HepG2 (cell line): ENCODE measurements at regions not wholly inside any gene's neighbourhood (a gene's known extent, or its start where the extent isn't known, plus 50 kb on each side); places are given as distances from the start of the nearest gene placed in this dataset.

Source experiments
- ATAC-seq: fragments of 200-7000 bp; cut with Tn5 transposase; 3 replicates; pipeline ENCODE4 v1.9.1; 2020; ENCODE audit warnings: mild to moderate bottlenecking, moderate library complexity
- BruUV-seq: library from RNA; stranded (reverse); fragments of 400-500 nt; replicated peaks from 2 replicates; lab custom pipeline; 2021; lab: Mats Ljungman, UMichigan
- CTCF ChIA-PET: fragments of 300-600 bp; formaldehyde crosslinking; extraction: SDS; loops from one replicate; lab custom pipeline; 2021; ENCODE audit warnings: low total read pairs, inconsistent platforms, low intra/inter-chr PET ratio; lab: Yijun Ruan, JAX
- POLR2A ChIA-PET: fragments of 350-600 bp; sonication (Branson Sonifier 250); formaldehyde crosslinking; loops from one replicate; lab custom pipeline; 2020; ENCODE audit warnings: antibody characterized with exemption, inconsistent platforms; lab: Yijun Ruan, JAX
- DNase-seq: peaks from one replicate; pipeline ENCODE4 v3.0.0-alpha.2; 2015; ENCODE audit warnings: low spot score
- FAIRE-seq: peaks from 3 replicates; lab custom pipeline; 2011; peaks lifted over from hg19 to GRCh38; lab: Jason Lieb, UNC
- H2AFZ ChIP-seq: one replicate; pipeline ENCODE4 v1.6.1; 2011; ENCODE audit warnings: low read length, inconsistent platforms
- H3K27ac ChIP-seq: fragments of 300-600 bp; 3 replicates; pipeline ENCODE4 v1.8.0; 2011; ENCODE audit warnings: mixed run types, mild to moderate bottlenecking, mixed read lengths, low read length, inconsistent platforms; ENCODE audit not compliant: insufficient read depth; ENCODE audit errors: extremely low read length
- H3K27me3 ChIP-seq, 2 experiments: fragments of 200-600 bp in 1 of 2; 2 replicates in 1 of 2; 3 replicates in 1 of 2; pipeline versions ENCODE4 v1.6.0 to v1.8.0; 2011; ENCODE audit warnings: low read length in 2 of 2, mild to moderate bottlenecking in 2 of 2, moderate library complexity in 2 of 2, inconsistent platforms in 1 of 2; ENCODE audit not compliant: insufficient read depth in 2 of 2, control insufficient read depth in 1 of 2
- H3K36me3 ChIP-seq, 2 experiments: fragments of 200-600 bp in 1 of 2; replicated peaks in 1 of 2; 2 replicates in 1 of 2; 3 replicates in 1 of 2; pipeline versions ENCODE4 v1.5.1 to v1.8.0; 2011; ENCODE audit warnings: low read length in 2 of 2, inconsistent platforms in 1 of 2; ENCODE audit not compliant: insufficient read depth in 2 of 2, control insufficient read depth in 1 of 2
- H3K4me1 ChIP-seq: 2 replicates; pipeline ENCODE4 v1.5.1; 2012; ENCODE audit warnings: low read length, inconsistent platforms; ENCODE audit not compliant: insufficient read depth
- H3K4me2 ChIP-seq: 2 replicates; pipeline ENCODE4 v1.6.0; 2011; ENCODE audit warnings: low read depth, low read length, inconsistent platforms
- H3K4me3 ChIP-seq, 3 experiments: fragments of 200-600 bp in 1 of 3; sonication (generic), shearing (Covaris generic) in 1 of 3; replicated peaks in 1 of 3; 2 replicates each; pipeline ENCODE4 v1.5.1; 2011 to 2016; ENCODE audit warnings: low read length in 3 of 3, inconsistent platforms in 2 of 3, low read depth in 2 of 3, mild to moderate bottlenecking in 2 of 3, control low read depth in 1 of 3, mixed read lengths in 1 of 3; ENCODE audit not compliant: insufficient read depth in 1 of 3
- H3K79me2 ChIP-seq: one replicate; pipeline ENCODE4 v1.6.1; 2011; ENCODE audit warnings: low read length, inconsistent platforms; ENCODE audit not compliant: insufficient read depth
- H3K9ac ChIP-seq: 2 replicates; pipeline ENCODE4 v1.6.0; 2011; ENCODE audit warnings: mild to moderate bottlenecking, low read depth, low read length, inconsistent platforms; ENCODE audit not compliant: insufficient read depth
- H3K9me3 ChIP-seq: 2 replicates; pipeline ENCODE4 v1.5.1; 2012; ENCODE audit warnings: mild to moderate bottlenecking, low read length
- H4K20me1 ChIP-seq: 2 replicates; pipeline ENCODE4 v1.6.0; 2011; ENCODE audit warnings: inconsistent platforms, mild to moderate bottlenecking, low read length, moderate library complexity; ENCODE audit not compliant: insufficient read depth
- MAFF ChIP-seq: IDR thresholded peaks from 2 replicates; pipeline ENCODE4 v1.6.1; 2011; ENCODE audit warnings: low read depth, low read length, improper control_type of control experiment
- NAIF1 ChIP-seq: sonication (generic); formaldehyde crosslinking; IDR thresholded peaks from 2 replicates; pipeline ENCODE4 v1.5.0; 2020; ENCODE audit warnings: mild to moderate bottlenecking, missing genetic modification reagents, borderline replicate concordance
- YEATS4 ChIP-seq: sonication (generic); formaldehyde crosslinking; IDR thresholded peaks from 2 replicates; pipeline ENCODE4 v1.4.0; 2020; ENCODE audit warnings: missing genetic modification reagents, borderline replicate concordance
- ZFY ChIP-seq: sonication (generic); formaldehyde crosslinking; IDR thresholded peaks from 2 replicates; pipeline ENCODE4 v1.4.0; 2020; ENCODE audit warnings: missing genetic modification reagents
- ZNF446 ChIP-seq: sonication (generic); formaldehyde crosslinking; IDR thresholded peaks from 2 replicates; pipeline ENCODE4 v1.5.0; 2020; ENCODE audit warnings: mild to moderate bottlenecking, missing genetic modification reagents
- ZNF569 ChIP-seq: sonication (generic); formaldehyde crosslinking; IDR thresholded peaks from 2 replicates; pipeline ENCODE4 v1.5.0; 2020; ENCODE audit warnings: mild to moderate bottlenecking, missing genetic modification reagents, moderate library complexity, borderline replicate concordance
- ZNF776 ChIP-seq: sonication (generic); formaldehyde crosslinking; IDR thresholded peaks from 2 replicates; pipeline ENCODE4 v1.4.0; 2020; ENCODE audit warnings: mild to moderate bottlenecking, missing genetic modification reagents
- ZSCAN12 ChIP-seq: sonication (generic); formaldehyde crosslinking; IDR thresholded peaks from 2 replicates; pipeline ENCODE4 v1.9.0; 2021; ENCODE audit warnings: mild to moderate bottlenecking, missing genetic modification reagents
- WGBS: methylation state at CpG from one replicate; pipeline ENCODE4 v1.1.6; 2017; ENCODE audit warnings: low lambda C conversion rate; 5-methylcytosine and 5-hydroxymethylcytosine counted together
- in situ Hi-C: cut with HindIII; loops from 2 replicates; pipeline ENCODE4 v1.10.0; 2017; ENCODE audit warnings: low pct_unique_long_range_greater_than_20kb; ENCODE audit not compliant: extremely low pct_ligation_motif_present
- intact Hi-C: fragments of 100-400 bp; cut with micrococcal nuclease; formaldehyde crosslinking; loops from one replicate; pipeline ENCODE4 v1.10.0; 2022; ENCODE audit not compliant: unreplicated experiment
- TF ChIP-seq, protein P1 (sequence below): sonication (generic); formaldehyde crosslinking; IDR thresholded peaks from 2 replicates; pipeline ENCODE4 v1.4.0; 2020; ENCODE audit warnings: missing genetic modification reagents
- TF ChIP-seq, protein P2 (sequence below): sonication (generic); formaldehyde crosslinking; IDR thresholded peaks from 2 replicates; pipeline ENCODE4 v1.8.0; 2023; ENCODE audit warnings: mild to moderate bottlenecking, missing genetic modification reagents

DNA sequence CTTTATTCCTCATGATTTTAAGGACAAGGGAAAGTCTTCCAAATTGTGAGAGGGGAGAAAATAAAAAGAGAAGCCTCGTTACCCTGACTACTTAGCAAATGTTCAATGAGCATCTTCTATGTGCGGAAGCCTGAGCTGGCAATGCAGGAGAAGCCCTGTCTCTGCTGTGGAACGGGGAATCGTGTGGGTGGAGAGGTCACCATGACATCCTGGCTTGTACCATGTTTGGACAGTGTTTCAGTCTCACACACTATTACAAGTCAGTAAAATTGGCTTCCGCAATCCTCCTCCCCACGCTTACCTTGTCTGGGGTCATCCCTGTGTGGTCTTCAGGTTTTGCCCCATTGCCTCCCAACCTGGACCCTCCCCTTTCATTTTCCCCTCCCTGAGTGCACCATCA is 65.0 kb upstream of the PPM1B start:
- H2AFZ ChIP-seq, result no peak overlapping the region
- TF ChIP-seq ZFY (CRISPR knock-in tag) (no peak), NAIF1 (CRISPR knock-in tag) (no peak), YEATS4 (CRISPR knock-in tag) (no peak), MAFF (no peak), ZNF569 (CRISPR knock-in tag) (no peak), ZSCAN12 (CRISPR knock-in tag) (no peak), ZNF776 (CRISPR knock-in tag) (no peak), ZNF446 (CRISPR knock-in tag) (no peak)
- TF ChIP-seq, protein P1, sequence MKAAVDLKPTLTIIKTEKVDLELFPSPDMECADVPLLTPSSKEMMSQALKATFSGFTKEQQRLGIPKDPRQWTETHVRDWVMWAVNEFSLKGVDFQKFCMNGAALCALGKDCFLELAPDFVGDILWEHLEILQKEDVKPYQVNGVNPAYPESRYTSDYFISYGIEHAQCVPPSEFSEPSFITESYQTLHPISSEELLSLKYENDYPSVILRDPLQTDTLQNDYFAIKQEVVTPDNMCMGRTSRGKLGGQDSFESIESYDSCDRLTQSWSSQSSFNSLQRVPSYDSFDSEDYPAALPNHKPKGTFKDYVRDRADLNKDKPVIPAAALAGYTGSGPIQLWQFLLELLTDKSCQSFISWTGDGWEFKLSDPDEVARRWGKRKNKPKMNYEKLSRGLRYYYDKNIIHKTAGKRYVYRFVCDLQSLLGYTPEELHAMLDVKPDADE, result no peak
- TF ChIP-seq, protein P2, sequence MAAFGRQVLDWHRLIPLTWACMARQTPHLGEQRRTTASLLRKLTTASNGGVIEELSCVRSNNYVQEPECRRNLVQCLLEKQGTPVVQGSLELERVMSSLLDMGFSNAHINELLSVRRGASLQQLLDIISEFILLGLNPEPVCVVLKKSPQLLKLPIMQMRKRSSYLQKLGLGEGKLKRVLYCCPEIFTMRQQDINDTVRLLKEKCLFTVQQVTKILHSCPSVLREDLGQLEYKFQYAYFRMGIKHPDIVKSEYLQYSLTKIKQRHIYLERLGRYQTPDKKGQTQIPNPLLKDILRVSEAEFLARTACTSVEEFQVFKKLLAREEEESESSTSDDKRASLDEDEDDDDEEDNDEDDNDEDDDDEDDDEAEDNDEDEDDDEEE (CRISPR knock-in tag), result no peak
- TF ChIP-seq, all 625 proteins: peak for 0
- DNase-seq, result no peak
- in situ Hi-C loops (no loop called here), intact Hi-C loops (no loop called here)
- POLR2A ChIA-PET, result no interaction called here
- no peak for FAIRE-seq
- Histone ChIP-seq H3K9ac (no peak overlapping the region), H3K4me1 (peaks cover 16% of the 10 kb centered on the region; the same call in 1 of the 2 replicates), H3K9me3 (no peaks in the 10 kb centered on the region), H3K4me3 (no peak overlapping the region), H3K4me2 (no peak overlapping the region), H3K27me3 (peaks cover 0 to 7% of the 10 kb centered on the region in 2 experiments; a peak in 1 of 5 replicates), H3K36me3 (no peaks in the 10 kb centered on the region), H3K27ac (no peak overlapping the region), H4K20me1 (no peaks in the 10 kb centered on the region), H3K79me2 (no peaks in the 10 kb centered on the region)
- BruUV-seq, result no TSS peak
- ATAC-seq, result no peak
- 38% methylated on average over 6 of the region's 6 CpGs for WGBS
- CTCF ChIA-PET, result no interaction called here
